NT2/D1 (cell line): ENCODE measurements at regions not wholly inside any gene's neighbourhood (a gene's known extent, or its start where the extent isn't known, plus 50 kb on each side); places are given as distances from the start of the nearest gene placed in this dataset.

ENCODE experiments used
- SUZ12 ChIP-seq: IDR thresholded peaks from 2 replicates; pipeline ENCODE4 v1.6.1; 2011; ENCODE audit not compliant: insufficient read length, insufficient read depth; ENCODE audit errors: extremely low read depth
- YY1 ChIP-seq: IDR thresholded peaks from 2 replicates; pipeline ENCODE4 v1.6.1; 2011; ENCODE audit not compliant: insufficient read length, insufficient read depth

DNA sequence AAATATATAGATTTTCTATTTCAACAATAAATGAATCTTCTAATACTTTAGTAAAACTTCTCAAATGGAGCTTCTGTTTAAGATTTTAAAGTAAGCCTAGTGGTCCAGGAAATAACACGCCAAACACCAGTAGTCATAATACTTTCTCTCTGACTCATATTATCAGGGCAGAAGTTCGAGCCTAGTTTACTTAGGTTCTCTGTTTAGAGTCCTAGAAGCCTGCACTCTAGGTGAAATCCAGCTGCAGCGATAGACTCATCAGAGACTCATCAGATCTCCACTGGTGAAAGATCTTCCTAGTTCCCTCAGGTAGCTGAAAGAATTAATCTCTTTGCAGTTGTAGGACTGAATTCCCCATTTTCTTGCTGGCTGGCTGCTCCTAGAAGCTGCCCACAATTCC lies 552.5 kb upstream of the ROBO2 start:
- TF ChIP-seq SUZ12 (no peak), YY1 (no peak)
